Vagina (tissue), 2 donors: ENCODE measurements at regions not wholly inside any gene's neighbourhood (a gene's known extent, or its start where the extent isn't known, plus 50 kb on each side); places are given as distances from the start of the nearest gene placed in this dataset.

Source experiments
- POLR2A ChIP-seq, 2 donors: fragments of 450-650 bp; IDR thresholded peaks; one replicate each; pipeline ENCODE4 v1.6.1; 2017; ENCODE audit warnings: antibody characterized with exemption in 2 of 2, mild to moderate bottlenecking in 2 of 2, moderate library complexity in 2 of 2
- POLR2AphosphoS5 ChIP-seq, 2 donors: sonication (generic); formaldehyde crosslinking; IDR thresholded peaks; one replicate each; pipeline ENCODE4 v1.9.0; 2017; ENCODE audit warnings: antibody characterized with exemption in 2 of 2, mild to moderate bottlenecking in 2 of 2, low read depth in 1 of 2; ENCODE audit not compliant: insufficient read depth in 1 of 2
- TF ChIP-seq, protein P1 (sequence below), 3 experiments: fragments of 450-650 bp in 2 of 3; fragments of 200-600 bp in 1 of 3; sonication (generic) in 1 of 3; IDR thresholded peaks; one replicate each; pipeline ENCODE4 v1.5.1; 2017 to 2019; ENCODE audit warnings: antibody characterized with exemption in 3 of 3, mild to moderate bottlenecking in 2 of 3, moderate library complexity in 2 of 3

DNA sequence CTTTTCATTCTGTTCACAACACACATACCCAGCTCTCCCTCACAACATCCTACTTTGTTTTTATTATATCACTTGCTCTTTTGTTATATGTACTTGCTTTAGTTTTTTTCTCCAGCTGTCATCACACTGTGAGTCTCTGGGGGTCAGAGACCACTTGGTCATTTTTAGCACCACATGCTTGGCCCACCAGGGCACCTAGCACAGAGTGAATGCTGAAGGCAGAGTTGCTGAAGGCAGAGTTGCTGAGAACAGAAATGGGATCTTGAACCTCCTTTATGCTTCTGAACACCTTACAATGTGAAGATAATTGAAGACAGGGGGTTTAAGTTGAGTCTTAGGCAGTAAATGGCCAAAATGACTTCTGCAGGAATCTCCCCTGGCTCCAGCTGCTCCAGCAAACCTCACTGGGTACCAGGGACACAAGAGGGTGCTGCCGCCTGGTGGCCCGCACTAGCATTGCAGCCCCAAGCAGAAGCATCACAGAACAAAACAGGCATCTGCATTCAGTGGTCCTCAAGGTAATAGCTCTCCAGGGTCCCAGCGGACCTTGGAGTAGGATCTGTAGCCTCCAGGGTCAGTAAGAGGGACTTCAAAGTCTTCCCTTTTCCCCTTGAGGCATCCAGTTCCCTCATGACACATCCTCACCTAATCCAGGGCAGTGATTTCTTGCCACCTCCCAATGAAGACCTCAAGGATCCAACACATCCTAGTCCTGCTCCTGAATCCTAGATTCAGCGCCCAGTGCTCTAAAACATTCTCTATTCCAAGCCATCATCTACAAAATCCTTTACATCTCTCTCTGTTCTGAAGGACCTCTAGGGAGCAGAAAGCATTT lies 1972.6 kb downstream of the TP53TG3F start:
- TF ChIP-seq, protein P1, sequence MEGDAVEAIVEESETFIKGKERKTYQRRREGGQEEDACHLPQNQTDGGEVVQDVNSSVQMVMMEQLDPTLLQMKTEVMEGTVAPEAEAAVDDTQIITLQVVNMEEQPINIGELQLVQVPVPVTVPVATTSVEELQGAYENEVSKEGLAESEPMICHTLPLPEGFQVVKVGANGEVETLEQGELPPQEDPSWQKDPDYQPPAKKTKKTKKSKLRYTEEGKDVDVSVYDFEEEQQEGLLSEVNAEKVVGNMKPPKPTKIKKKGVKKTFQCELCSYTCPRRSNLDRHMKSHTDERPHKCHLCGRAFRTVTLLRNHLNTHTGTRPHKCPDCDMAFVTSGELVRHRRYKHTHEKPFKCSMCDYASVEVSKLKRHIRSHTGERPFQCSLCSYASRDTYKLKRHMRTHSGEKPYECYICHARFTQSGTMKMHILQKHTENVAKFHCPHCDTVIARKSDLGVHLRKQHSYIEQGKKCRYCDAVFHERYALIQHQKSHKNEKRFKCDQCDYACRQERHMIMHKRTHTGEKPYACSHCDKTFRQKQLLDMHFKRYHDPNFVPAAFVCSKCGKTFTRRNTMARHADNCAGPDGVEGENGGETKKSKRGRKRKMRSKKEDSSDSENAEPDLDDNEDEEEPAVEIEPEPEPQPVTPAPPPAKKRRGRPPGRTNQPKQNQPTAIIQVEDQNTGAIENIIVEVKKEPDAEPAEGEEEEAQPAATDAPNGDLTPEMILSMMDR (IDR thresholded peaks at IDR 0.05), result no peak
- no peak for TF ChIP-seq POLR2A (IDR thresholded peaks at IDR 0.05)
- no peak for TF ChIP-seq POLR2AphosphoS5 (IDR thresholded peaks at IDR 0.05; ENCODE audit: insufficient read depth in 1 of 2, low read depth in 1 of 2)
